ENCODE measurements at regions not wholly inside any gene's neighbourhood (a gene's known extent, or its start where the extent isn't known, plus 50 kb on each side); places are given as distances from the start of the nearest gene placed in this dataset.

DNA sequence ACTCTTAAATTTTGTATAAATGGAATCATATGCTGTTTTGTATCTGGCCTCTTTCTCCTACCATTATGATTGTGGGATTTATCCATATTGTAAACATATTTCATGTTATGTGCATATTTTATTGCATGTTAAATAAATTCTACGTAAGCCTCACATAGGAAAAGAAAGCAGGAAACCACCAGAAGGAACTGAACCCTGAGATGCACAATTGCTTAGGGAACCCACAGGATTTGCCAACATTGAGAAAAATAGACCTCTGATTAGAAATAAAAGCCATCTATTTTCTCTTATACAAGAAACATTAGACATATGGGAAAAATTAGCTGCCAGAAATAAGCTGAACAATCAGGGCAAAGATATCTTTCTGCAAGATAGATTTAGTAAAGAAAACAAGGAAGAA is 111.2 kb upstream of the CARMIL1 start:
- peaks cover 9% of the 10 kb centered on the region; the same call in 1 of the 2 replicates for H3K4me1 ChIP-seq (ENCODE audit: control insufficient read depth, insufficient read depth, low read length)
- no peaks in the 10 kb centered on the region for H3K27me3 ChIP-seq (ENCODE audit: control insufficient read depth, insufficient read depth, low read length)
- no peaks in the 10 kb centered on the region for H4K20me1 ChIP-seq (ENCODE audit: insufficient read depth, low read length)
- H3K4me2 ChIP-seq (ENCODE audit: low read depth, low read length): no peak overlapping the region
- no peak overlapping the region for H3K23ac ChIP-seq (ENCODE audit: low read depth, low read length)
- no CpG with 5 or more reads among the region's 1 CpG for WGBS, 2 experiments (ENCODE audit: extremely low coverage in 2 of 2, insufficient read length in 1 of 2)
- H4K5ac ChIP-seq (ENCODE audit: low read depth, low read length): no peak overlapping the region
- H4K8ac ChIP-seq (ENCODE audit: low read depth in 2 of 2, low read length in 2 of 2): no peak overlapping the region
- H3K4me3 ChIP-seq (ENCODE audit: insufficient read depth, low read depth, low read length): no peak overlapping the region
- no peak overlapping the region for H3K18ac ChIP-seq (ENCODE audit: low read depth, low read length)
- TF ChIP-seq CEBPB (IDR thresholded peaks at IDR 0.05; ENCODE audit: low read depth, low read length): no peak
- no peak overlapping the region for H2BK120ac ChIP-seq (ENCODE audit: low read depth, low read length)
- in situ Hi-C loops (cut with MboI; ENCODE audit: low sequenced_read_pairs) (no loop called here), dilution Hi-C loops (cut with HindIII; ENCODE audit: low sequenced_read_pairs, unreplicated experiment) (no loop called here), intact Hi-C loops (cut with micrococcal nuclease) (no loop called here)
- no peak overlapping the region for H2BK20ac ChIP-seq (ENCODE audit: low read depth, low read length)
- no peak overlapping the region for H2BK5ac ChIP-seq (ENCODE audit: low read depth, low read length, poor library complexity, severe bottlenecking)
- DNase-seq (no peak), ATAC-seq (ENCODE audit: low read depth) (no peak)
- no peak overlapping the region for H4K91ac ChIP-seq (ENCODE audit: insufficient read depth, low read depth, low read length)
- H3K36me3 ChIP-seq (ENCODE audit: control insufficient read depth, insufficient read depth, low read length): no peaks in the 10 kb centered on the region
- no peaks in the 10 kb centered on the region for H3K79me1 ChIP-seq (ENCODE audit: low read depth in 1 of 2, low read length in 2 of 2)
- no peak overlapping the region for H3K14ac ChIP-seq (replicated peaks; ENCODE audit: low read depth, low read length)
- CTCF ChIA-PET: interaction anchor here (1.0 kb wide), 1 partner anchor 37 kb away, joined by 3 read pairs; no protein-coding TSS in a partner anchor
- no peak overlapping the region for H2AK9ac ChIP-seq (replicated peaks; ENCODE audit: low read depth, low read length, poor library complexity)
- BruUV-seq (replicated peaks): no TSS peak
- no peak overlapping the region for H3K9ac ChIP-seq (ENCODE audit: low read depth, low read length)
- no peak overlapping the region for H2BK15ac ChIP-seq (ENCODE audit: low read depth, low read length)
- H3K4ac ChIP-seq (ENCODE audit: low read depth, low read length): no peak overlapping the region
- POLR2A ChIA-PET (ENCODE audit: unreplicated experiment): no interaction called here
- H2AFZ ChIP-seq (replicated peaks; ENCODE audit: low read length, poor library complexity): no peak overlapping the region
- no peaks in the 10 kb centered on the region; the same call in 1 of the 2 replicates for H3K9me1 ChIP-seq (ENCODE audit: insufficient read depth, low read length)
- H3K9me3 ChIP-seq (ENCODE audit: control insufficient read depth, insufficient read depth, low read length): no peaks in the 10 kb centered on the region
- no peak overlapping the region for H3K27ac ChIP-seq (ENCODE audit: insufficient read depth, low read length)
- H3K56ac ChIP-seq (ENCODE audit: extremely low read depth, insufficient read depth, low read length): no peak overlapping the region
- no peak overlapping the region for H2AK5ac ChIP-seq (ENCODE audit: low read depth, low read length)

All from IMR-90 (cell line).